GM06990 (cell line): ENCODE measurements at regions not wholly inside any gene's neighbourhood (a gene's known extent, or its start where the extent isn't known, plus 50 kb on each side); places are given as distances from the start of the nearest gene placed in this dataset.
"Not testable (repeated sequence)": the region's sequence is repeated elsewhere in the genome, so short reads cannot be mapped to it uniquely, and the experiment has no call there.

Source experiments
- DNase-seq: peaks from one replicate; pipeline ENCODE4 v3.0.0-alpha.2; 2011; ENCODE audit not compliant: insufficient read length; ENCODE audit errors: extremely low read depth
- H3K27me3 ChIP-seq: replicated peaks from 2 replicates; pipeline ENCODE4 v1.6.0; 2011; ENCODE audit warnings: low read length; ENCODE audit not compliant: control insufficient read depth, insufficient read depth
- H3K36me3 ChIP-seq: 2 replicates; pipeline ENCODE4 v1.5.1; 2011; ENCODE audit warnings: low read length; ENCODE audit not compliant: control insufficient read depth, insufficient read depth
- H3K4me3 ChIP-seq: replicated peaks from 2 replicates; pipeline ENCODE4 v1.5.1; 2011; ENCODE audit warnings: low read depth, mild to moderate bottlenecking, control low read depth, low read length
- CTCF ChIP-seq: IDR thresholded peaks from 2 replicates; pipeline ENCODE4 v1.5.1; 2011; ENCODE audit warnings: low read length, control low read depth, mild to moderate bottlenecking, inconsistent platforms; ENCODE audit not compliant: insufficient read depth, poor library complexity, severe bottlenecking

GRCh38 chr14:63147018-63147417 lies 57.2 kb upstream of the RHOJ start:
- H3K4me3 ChIP-seq = no peak overlapping the region
- no peaks in the 10 kb centered on the region for H3K36me3 ChIP-seq
- no peak for TF ChIP-seq CTCF
- no peak for DNase-seq
- H3K27me3 ChIP-seq = no peaks in the 10 kb centered on the region

- DNase-seq = no peak
Measured at GRCh38 chr14:63134801-63135200, 69.4 kb upstream of the RHOJ start.

GRCh38 chr14:63130531-63130930 lies 73.7 kb upstream of the RHOJ start:
- no peak for TF ChIP-seq CTCF
- no peaks in the 10 kb centered on the region for H3K27me3 ChIP-seq
- no peaks in the 10 kb centered on the region for H3K36me3 ChIP-seq
- H3K4me3 ChIP-seq = no peak overlapping the region
- DNase-seq = no peak

More at GRCh38 chr14:63134801-63135200, 69.4 kb upstream of the RHOJ start:
- H3K27me3 ChIP-seq = no peaks in the 10 kb centered on the region
- no peak overlapping the region for H3K4me3 ChIP-seq
- TF ChIP-seq CTCF = peak; percentile 8
- H3K36me3 ChIP-seq = no peaks in the 10 kb centered on the region

GRCh38 chr14:63106487-63106886 lies 61.2 kb upstream of the KCNH5 start:
- H3K27me3 ChIP-seq, H3K4me3 ChIP-seq, DNase-seq, H3K36me3 ChIP-seq: not testable (repeated sequence)

- no peak for DNase-seq
- H3K4me3 ChIP-seq = no peak overlapping the region
- no peaks in the 10 kb centered on the region for H3K27me3 ChIP-seq
- no peak for TF ChIP-seq CTCF
- no peaks in the 10 kb centered on the region for H3K36me3 ChIP-seq
Measured at GRCh38 chr14:63100552-63100951, 55.3 kb upstream of the KCNH5 start.

- Histone ChIP-seq H3K27me3 (no peaks in the 10 kb centered on the region), H3K4me3 (no peak overlapping the region), H3K36me3 (no peaks in the 10 kb centered on the region)
- no peak for TF ChIP-seq CTCF
- DNase-seq = no peak
Measured at GRCh38 chr14:63096186-63096585, 50.9 kb upstream of the KCNH5 start.
